HL-60/S4 treated with retinoic acid at 250 ng/mL for 4 days and 3 days (cell line): ENCODE measurements at regions not wholly inside any gene's neighbourhood (a gene's known extent, or its start where the extent isn't known, plus 50 kb on each side); places are given as distances from the start of the nearest gene placed in this dataset.
"Not testable (repeated sequence)": the region's sequence is repeated elsewhere in the genome, so short reads cannot be mapped to it uniquely, and the experiment has no call there.

Experiments used
- in situ Hi-C: fragments of 300-500 bp; cut with MboI; formaldehyde crosslinking; loops from 2 replicates; pipeline ENCODE4 v1.7.0; 2022; ENCODE audit warnings: low sequenced_read_pairs

DNA sequence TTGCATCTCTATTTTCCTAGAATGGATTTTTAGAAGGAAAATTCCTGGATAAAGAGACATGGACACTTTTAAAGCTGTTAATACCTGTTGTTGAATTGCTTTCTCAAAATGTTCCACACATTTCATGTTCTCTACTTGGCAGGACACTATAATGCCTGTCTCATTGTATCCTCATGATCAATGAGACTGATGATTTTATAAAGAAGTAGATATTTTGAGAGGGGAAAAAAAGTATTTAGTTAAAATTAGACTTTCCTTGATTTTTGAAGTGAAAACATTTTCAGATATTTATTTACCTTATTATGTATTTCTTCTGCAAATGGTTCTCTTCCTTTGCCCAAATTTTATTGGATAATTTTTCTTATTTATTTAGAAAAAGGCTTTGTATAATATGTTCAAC, 242.5 kb downstream of the MYCN start:
- in situ Hi-C loops: no loop called here

DNA sequence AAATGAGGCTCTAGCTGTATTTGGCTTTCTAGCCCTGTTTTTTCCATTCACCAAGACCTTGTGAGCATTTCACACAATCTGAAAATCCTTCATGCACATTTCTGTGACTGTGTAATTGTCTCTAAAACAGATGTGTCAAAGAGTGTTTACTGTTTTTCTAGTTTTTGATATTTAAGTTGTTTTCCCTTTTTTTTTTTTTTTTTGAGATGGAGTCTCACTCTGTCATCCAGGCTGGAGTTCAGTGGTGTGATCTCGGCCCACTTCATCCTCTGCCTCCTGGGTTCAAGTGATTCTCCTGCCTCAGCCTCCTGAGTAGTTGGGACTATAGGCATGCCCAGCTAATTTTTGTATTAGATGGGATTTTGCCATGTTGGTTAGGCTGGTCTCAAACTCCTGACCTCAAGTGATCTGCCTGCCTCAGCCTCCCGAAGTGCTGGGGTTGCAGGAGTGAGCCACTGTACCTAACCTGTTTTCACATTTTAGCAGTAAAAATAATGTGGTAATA, 242.0 kb downstream of the MYCN start:
- in situ Hi-C loops: not testable (repeated sequence)

DNA sequence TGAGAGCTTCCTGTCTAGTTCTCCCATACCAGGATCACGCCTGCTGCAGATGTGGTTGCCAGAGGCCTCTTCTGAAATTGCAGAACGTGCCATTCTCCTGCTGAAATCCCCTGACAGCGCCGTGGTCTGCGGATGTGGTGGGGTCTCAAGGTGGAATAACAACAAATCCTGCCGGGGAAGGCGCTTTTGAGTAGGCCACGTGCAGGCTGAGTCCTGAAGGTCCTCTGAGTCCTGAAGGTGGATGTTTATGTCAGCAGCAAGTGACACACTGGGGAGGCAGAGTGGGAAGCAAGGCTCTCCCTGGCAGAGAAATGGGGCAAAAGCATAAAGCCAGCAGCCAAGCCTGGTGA, 241.4 kb downstream of the MYCN start:
- in situ Hi-C loops: no loop called here

DNA sequence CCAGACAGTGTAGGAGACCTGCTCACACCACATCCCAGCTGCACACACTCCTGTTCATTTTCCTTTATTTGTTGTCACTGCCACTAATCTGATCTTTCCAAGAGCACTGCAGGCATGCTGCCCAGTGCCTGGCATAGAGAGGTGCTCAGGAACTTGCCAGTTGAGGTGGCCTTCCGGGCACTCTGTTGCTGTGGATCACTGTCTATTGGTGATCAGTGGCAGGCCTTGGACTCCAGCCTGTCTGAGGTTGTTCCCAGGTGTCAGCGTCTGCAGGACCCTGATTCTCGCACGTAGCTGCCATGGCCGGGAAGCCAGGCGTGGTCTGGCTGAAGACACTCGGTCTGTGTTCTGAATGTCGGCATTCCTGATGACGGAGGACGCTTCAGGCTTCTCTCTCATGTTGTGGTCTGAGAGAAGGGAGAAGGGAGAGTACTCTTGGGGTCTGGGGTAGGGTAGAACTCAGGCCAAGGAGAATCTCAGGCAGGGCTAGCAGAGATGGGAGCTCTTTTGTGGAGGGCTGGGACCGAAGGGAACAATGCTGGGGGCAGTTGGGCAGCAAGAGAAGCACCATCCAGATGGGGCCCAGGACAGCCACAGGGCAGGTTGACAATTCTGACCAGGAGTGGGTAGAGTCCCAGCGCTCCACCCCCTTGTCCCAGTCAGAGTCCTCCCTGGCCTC, 240.9 kb downstream of the MYCN start:
- in situ Hi-C loops: no loop called here

DNA sequence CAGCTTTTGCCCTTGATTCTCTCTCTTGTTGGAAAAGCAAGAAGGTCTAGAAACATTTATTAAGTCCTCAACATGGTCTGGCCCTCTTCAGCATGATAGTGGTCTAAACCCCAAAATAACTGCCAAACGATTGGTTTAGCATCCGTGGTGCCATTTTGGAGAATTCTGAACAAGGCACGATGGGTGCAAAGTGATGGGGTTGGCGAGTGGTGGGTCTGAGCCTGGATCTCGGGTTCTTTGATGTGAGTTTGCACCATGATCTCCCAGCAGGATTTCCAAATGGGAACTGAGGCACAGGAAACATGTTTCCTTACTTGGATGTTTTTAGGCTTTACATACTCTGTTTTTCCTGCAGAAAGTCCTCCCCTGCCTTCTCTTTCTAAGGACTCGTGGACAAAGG, 240.3 kb downstream of the MYCN start:
- in situ Hi-C loops: no loop called here

DNA sequence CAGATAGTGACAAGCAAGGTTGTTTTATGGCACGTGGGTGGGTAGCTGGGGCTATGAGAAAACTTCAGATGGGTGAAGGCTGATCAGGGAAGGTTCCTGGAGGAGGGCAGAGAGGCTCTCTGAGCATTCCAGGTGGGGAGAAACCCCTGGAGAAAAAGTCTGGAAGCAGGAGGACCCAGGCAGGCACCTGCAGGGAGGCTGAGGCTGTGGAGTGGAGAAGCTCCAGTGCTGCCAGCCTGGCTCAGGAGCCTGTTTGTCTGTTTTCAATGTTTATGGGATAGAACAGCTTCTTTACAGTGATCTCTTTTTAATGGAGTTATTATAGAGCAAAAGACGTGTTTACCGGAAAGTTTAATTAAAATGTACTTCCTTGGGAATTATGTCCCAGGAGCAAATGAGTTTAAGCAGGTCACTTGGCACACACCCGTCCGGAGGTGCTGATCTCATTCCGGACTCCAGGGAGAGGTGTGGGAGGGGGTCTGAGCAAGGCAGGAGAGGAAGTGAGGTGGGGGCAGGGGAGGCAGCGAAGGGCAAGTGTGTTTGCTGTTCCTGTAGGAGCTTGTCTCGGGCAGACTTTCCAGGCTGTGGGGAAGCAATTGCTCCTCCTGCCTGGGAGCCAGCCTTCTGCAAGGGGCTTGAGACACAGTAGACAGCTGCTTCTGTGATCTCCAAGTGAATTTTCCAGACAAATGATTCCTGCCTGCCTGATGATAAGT, 239.5 kb downstream of the MYCN start:
- in situ Hi-C loops: no loop called here

DNA sequence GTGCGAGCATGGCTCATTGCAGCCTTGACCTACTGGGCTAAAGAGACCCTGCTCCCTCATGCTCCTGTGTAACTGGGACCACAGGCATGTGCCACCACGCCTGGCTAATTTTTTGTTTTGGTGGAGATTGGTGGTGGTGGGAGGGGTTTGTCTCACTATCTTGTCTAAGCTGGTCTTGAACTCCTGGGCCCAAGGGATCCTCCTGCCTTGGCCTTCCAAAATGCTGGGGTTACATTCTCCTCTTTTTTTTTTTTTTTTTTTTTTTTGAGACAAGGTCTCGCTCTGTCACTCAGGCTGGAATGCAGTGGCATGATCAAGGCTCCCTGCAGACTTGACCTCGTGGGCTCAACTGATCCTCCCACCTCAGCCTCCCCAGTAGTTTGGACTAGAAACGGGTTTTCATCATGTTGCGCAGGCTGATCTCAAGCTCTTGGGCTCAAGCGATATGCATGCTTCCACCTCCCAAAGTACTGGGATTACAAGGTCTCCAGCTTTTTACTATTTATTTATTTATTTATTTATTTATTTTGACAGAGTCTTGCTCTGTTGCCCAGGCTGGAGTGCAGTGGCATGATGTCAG, 238.3 kb downstream of the MYCN start:
- in situ Hi-C loops: no loop called here

DNA sequence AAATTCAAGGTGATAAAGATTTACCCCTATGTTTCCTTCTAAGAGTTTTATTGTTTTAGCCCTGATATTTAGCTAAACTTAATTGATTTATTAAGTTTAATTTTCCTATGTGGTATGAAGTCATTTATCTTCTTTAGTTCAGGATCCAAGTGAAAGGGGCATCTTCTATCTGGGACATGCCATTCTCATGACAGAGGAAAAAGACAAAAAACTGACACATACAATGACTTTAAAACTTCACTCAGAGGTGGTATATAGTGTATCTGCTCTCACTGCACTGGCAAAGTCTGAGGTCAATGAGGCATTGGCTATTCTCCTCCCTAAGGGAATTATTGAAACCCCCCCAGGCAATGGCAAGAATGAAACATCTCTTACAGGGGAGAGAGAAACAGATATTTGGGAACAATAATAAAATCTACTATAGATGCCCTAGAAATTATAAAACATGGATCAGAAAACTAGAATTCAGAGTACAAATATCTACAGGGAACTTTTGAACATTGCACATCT, 237.4 kb downstream of the MYCN start:
- in situ Hi-C loops: no loop called here

DNA sequence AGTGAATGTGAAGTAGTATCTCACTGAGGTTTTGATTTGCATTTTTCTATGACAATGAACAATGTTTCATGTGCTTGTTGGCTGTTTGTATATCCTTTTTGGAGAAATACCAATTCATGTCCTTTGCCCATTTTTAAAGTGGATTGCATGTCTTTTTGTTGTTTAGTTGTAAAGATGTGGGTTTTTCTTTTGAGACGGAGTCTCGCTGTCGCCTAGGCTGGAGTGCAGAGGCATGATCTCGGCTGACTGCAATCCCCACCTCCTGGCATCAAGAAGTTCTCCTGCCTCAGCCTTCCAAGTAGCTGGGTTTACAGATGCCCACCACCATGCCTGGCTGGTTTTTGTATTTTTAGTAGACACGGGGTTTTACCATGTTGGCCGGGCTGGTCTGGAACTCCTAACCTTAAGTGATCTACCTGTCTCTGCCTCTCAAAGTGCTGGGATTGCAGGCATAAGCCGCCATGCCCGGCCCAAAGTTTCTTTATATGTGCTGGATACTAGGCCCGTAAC, 236.7 kb downstream of the MYCN start:
- in situ Hi-C loops: no loop called here

DNA sequence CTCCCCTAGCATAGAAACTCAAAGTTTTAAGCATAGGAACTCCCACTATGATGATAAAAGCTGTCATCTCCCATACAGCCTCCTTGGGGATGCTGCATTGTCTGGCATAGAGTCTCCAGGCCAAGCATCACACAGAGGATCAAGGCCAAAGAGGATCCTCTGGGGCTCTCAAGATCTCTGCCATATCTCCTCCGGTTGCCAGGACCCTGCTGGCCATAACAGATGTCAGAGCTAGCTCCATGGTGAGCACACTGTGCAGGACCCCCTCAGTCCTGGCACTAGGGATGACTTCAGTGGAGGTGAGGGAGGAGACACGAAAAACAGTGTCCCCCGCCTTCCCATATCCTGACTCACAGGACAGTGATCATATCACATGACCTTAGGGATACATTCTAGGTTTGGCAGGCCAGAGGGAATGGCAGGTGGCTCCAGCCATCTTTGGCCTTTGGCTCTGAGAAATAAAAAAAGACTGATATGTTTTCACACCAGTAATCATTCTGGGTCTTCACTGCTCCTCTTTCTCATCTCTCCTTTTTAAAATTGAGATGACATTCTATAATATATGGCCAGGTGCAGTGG, 235.0 kb downstream of the MYCN start:
- in situ Hi-C loops: no loop called here

DNA sequence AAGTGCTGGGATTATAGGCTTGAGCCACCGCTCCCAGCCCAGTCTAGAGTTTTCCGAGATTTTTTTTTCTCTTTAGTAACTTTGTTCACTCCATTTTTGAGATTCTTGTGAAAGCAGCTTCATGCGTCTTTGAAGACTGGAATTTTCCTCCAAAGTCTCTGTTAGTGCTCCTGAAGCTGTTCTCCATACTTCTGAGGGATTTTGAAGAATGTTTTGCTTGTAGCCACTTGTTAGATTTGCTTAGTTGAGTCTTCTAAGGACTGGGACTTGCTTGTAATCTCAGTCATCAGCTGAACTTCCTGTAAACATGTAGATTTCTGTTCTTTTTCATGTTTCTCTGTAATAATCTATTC, 234.3 kb downstream of the MYCN start:
- in situ Hi-C loops: no loop called here

DNA sequence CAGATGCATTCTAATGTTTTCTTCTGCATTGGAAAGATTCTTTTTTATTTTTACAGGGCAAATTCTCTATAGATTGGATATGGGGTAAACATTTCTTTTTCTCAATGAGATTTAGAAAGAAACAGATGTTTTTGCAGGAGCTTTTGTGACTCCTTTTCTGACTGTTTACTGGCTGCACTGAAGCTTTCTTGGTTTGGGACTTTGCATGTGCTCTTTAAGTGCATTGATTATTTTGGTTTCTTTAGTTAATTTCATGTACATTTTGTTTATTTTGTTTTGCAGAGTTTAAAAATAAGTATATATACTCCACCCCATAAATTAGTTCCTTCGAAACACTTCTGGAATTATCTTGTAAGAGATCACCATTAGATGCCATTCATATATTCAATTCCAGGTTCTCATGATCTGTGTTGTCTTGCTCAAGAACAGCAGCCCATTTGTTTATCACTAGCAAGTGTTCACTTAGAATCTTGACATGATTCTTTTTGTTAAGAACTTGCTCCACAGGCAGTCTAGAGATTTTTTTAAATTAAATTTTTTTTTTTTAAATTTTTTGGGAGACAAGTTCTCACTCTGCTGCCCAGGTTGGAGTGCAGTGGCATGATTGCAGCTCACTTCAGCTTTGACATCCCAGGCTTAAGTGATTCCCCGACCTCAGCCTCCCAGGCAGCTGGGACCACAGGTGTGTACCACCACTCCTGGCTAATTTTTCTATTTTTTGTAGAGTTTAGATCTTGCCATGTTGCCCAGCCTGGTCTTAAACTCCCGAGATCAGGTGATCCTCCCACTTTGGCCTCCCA, 233.7 kb downstream of the MYCN start:
- in situ Hi-C loops: no loop called here

DNA sequence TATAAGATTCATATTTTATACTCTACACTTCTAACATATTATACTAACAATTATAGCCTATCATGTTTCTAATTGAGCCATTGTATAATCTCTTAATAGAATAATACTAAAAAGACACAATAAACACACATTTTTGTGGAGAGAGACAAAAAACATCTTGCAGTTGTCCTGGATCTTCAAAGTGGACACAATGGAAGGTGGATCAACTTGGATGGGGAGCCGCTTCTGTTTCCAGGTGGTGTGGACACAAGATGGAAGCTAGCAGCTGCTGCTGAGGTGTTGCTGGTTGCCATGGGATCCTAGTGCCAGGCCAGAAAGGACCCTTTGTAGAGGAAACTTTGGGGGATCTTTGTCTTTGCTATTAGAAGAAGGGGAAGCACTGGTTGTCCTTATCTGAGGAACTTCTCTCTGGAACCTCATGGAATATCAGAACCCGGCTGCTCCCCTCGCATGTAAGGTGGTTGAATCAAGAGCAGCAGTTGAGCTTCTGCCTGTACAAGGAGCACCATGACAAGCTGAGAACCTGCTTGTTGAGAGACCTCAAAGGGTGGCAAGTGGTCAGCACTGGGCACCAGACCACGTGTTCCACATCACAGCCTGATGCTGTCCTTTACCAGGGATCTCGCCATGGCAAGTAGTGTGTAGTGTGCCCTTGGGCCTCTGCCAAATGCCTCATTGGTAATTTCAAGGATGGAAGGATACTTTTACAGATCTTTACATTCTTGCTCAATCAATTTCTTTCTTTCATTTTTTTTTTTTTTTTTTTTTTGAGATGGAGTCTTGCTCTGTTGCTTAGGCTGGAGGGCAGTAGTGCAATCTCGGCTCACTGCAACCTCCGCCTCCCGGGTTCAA, 232.2 kb downstream of the MYCN start:
- in situ Hi-C loops: no loop called here

DNA sequence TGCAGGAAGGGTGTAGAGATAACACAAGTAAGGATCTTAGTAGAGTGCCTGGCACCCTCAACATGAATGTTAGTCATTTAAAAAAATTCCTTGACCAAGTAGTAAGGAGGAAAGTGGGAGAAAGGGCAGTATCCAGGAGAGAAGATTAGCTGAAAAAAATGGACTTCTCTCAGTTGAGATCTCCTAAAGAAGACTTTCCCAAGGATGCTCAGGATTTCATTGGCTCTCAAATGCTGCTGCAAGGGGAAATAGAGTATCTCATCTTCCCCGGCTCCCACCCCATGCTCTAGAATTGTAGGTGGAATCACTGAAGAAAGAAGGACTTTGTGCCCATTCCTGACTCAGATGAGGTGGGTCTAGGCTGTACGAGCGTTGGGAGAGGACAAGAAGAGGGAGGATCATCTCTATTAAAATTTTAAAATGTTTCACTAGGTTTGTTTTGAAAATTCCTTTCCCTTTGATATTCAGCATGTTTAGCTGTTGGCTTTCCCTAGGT, 231.1 kb downstream of the MYCN start:
- in situ Hi-C loops: no loop called here

DNA sequence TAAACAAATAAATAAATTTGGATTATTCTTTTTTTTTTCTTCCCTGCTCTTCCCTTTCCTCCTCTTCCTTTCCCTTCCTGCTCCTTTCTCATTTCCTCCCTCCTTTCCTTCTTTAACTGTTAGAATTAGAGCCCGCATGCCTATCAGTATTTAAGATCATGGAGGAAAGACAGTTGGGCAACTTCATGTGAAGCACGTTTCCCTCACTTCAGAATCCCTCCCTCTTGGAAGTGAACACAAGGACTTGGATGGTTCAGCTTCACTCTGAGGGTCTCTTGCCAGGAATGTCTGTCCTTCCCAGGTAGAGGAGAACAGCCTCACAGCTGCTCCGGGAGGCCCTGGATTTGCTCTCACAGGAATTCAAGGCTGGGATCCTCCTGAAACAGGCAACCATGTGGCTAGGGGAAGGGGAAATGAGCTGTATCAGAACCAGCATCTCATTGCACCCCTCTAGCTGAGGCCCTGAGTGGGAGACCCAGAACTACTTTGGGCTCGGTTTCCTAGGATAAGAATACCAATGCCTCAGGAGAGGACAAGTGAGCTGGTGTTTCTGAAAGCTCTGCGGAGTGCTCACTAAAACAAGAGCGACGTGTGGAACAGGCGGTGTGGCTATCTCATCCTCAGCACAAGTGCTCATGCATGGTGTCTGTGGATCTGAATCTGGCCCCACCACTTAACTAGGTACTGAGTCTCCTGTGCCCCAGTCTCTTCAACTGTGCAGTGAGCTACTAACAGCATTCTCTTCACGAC, 230.5 kb downstream of the MYCN start:
- in situ Hi-C loops: no loop called here

DNA sequence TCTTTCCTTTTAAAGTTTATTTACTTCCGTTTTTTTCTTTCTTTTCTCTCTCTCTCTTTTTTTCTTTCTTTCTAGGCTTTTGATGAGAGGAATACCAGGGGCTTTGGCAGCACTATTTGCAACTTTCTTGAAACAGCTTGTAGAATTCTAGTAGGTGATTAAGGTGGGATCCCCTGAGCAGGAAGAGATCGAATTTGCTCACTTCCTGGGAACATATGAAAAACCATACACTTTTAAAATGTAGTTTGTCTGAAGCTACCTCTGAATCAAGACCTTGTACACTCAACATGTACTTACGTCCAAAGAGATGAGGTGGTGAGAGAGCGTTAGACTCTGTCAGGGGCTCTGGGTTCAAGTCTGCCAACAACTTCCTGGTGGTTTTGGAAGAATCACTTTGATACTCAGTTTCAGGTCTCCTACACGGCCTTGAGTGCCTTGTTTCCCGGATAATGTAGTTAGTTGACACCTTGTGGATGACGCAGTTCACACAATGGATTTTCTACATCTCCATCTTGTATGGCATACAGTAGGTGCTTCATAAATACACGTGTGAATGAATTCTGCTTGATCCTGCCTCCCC, 229.1 kb downstream of the MYCN start:
- in situ Hi-C loops: no loop called here

DNA sequence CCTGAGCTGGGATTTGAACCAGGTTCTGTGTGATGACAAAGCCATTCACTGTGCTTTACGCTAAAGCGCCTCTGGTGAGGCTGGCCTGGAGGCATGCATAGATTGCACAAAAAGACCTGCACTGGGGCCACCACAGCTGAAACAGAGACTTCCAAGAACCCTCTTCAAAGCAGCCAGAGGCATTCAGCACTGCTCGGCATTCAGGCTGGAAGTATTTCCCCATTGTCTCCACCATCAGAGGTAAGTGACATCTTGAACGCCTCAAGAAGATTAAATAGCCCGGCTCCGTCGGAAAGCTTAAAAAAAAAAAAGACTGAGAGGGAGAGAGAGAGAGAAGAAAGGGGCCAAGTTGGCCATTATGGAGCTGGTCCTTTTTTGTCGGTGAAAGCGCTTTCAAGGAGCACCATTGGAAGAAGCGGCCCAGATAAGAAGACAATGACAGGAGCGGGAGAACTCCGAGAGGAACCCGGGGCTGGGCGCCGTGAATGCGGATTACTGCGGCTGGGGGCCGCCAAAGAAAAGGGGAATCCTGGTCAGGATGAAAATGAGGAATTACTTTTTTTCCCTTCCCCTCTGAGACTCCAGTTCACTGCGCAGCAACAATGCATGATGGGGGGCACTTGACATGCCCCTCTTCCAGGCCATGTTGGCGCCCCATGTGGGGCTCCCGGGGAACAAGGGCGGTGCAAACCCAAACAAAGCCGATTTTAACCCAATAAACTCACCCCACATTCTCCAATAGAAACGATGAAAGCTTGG, 228.3 kb downstream of the MYCN start:
- in situ Hi-C loops: no loop called here

DNA sequence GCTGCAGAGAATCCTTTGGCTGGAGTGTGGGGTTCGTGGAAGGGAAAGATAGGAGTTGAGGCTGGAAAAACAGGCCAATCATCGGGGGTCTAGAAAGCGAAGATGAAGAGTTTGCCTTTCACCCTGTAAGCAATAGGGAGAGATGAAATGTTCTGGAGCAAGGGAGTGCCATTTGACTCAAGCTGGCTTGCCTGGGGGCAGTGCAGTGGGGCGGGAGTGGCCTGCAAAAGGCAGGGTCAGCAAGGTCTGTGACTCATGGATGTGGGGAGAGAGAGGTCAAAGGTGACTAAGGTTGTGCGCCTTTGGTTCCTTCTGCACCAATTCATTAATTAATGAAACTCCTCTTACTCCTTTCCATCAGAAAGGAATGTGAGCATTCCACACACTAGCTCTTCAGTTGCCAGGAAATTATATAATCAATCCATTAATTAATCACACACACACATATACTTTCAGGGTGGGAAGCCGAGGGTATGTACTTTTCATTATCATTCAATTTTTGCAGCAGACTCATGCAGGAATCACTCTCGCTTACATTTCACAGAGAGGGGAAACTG, 227.6 kb downstream of the MYCN start:
- in situ Hi-C loops: no loop called here
